ENCODE measurements at regions not wholly inside any gene's neighbourhood (a gene's known extent, or its start where the extent isn't known, plus 50 kb on each side); places are given as distances from the start of the nearest gene placed in this dataset.

- TF ChIP-seq POLR2A (IDR thresholded peaks at IDR 0.05) = no peak
- no peak for TF ChIP-seq POLR2AphosphoS5 (IDR thresholded peaks at IDR 0.05)
- no peak for TF ChIP-seq CTCF (IDR thresholded peaks at IDR 0.05)
- no peak for TF ChIP-seq EP300 (IDR thresholded peaks at IDR 0.05)
Measured at GRCh38 chr15:66900586-66901310, 164.7 kb upstream of the SMAD3 start.
